ENCODE measurements at regions not wholly inside any gene's neighbourhood (a gene's known extent, or its start where the extent isn't known, plus 50 kb on each side); places are given as distances from the start of the nearest gene placed in this dataset.
"Not testable (repeated sequence)": the region's sequence is repeated elsewhere in the genome, so short reads cannot be mapped to it uniquely, and the experiment has no call there.

DNA sequence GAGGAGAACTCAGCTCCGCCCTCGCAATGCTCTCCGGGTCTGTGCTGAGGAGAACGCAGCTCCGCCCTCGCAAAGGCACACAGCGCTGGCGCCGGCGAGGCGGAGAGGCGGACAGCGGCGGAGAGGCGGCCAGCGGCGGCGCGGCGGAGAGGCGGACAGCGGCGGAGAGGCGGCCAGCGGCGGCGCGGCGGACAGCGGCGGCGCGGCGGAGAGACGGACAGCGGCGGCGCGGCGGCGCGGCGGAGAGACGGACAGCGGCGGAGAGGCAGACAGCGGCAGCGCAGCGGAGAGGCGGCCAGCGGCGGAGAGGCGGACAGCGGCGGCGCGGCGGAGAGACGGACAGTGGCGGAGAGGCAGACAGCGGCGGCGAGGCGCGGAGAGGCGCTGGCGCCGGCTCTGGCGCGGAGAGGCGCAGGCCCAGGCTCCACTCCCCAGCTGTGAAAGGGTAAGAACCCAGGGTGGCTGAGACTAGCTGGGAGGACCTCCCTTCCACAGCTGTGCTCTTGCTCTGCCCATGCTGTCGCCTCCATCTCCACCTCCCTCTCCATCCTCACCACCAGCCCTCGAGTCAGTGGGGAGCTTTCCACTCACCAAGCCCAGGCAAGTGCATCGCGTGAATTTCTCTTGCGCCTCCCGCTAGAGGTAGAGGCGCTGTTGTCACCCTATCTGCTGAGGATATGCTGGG, 2879.9 kb downstream of the RPIA start:
- TF ChIP-seq, protein P1, sequence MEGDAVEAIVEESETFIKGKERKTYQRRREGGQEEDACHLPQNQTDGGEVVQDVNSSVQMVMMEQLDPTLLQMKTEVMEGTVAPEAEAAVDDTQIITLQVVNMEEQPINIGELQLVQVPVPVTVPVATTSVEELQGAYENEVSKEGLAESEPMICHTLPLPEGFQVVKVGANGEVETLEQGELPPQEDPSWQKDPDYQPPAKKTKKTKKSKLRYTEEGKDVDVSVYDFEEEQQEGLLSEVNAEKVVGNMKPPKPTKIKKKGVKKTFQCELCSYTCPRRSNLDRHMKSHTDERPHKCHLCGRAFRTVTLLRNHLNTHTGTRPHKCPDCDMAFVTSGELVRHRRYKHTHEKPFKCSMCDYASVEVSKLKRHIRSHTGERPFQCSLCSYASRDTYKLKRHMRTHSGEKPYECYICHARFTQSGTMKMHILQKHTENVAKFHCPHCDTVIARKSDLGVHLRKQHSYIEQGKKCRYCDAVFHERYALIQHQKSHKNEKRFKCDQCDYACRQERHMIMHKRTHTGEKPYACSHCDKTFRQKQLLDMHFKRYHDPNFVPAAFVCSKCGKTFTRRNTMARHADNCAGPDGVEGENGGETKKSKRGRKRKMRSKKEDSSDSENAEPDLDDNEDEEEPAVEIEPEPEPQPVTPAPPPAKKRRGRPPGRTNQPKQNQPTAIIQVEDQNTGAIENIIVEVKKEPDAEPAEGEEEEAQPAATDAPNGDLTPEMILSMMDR (conservative IDR thresholded peaks at IDR 0.05), result not testable (repeated sequence)
- not testable (repeated sequence) for TF ChIP-seq EZH2 (IDR thresholded peaks at IDR 0.05; ENCODE audit: low read depth)
